GM21529 (cell line): ENCODE measurements at regions not wholly inside any gene's neighbourhood (a gene's known extent, or its start where the extent isn't known, plus 50 kb on each side); places are given as distances from the start of the nearest gene placed in this dataset.
"Not testable (repeated sequence)": the region's sequence is repeated elsewhere in the genome, so short reads cannot be mapped to it uniquely, and the experiment has no call there.

Experiments
- ATAC-seq: cut with Tn5 transposase; IDR thresholded peaks from one replicate; pipeline ENCODE4 v1.9.1; 2021; ENCODE audit not compliant: unreplicated experiment

DNA sequence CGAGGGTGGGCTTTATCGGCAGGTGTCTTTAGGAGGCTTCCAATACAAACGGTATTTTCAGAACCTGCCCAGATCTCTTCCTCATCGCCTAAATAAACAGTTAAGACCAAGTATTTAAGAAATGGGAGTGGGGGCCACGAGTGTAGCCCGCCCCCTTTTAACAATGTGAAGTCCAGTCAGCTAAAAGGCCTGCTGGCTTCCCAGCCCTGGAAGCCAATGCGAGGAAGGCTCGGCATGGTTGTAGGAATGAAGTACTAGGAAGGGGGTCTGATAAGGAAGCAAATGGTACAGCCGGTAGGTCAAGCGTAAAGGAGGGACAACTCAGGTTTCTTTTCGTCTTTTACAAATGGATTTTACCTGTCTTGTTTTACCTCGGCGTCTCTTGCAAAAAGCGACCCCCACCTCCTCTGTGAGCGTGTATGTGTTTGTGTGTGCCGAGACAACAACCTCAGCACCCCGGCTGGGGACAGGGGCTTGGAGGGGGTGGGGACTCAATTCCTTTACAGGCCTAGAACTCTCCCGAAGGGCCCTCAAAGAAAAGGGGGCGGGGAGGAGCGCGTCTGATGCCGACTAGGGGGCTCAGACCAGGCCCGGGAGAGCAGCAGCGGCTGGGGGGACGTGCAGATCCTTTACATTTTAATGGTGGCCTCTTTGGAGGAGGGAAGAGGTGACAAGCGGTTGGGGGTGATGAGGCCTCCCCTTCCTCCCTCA is 147.6 kb downstream of the GPR85 start:
- no peak for ATAC-seq

- no peak for ATAC-seq
Measured at GRCh38 chr7:112937651-112938415, 147.6 kb upstream of the TMEM168 start.

- no peak for ATAC-seq
Measured at GRCh38 chr7:112933598-112933997, 143.4 kb upstream of the TMEM168 start.

GRCh38 chr7:112930787-112931186 is 140.6 kb upstream of the TMEM168 start:
- ATAC-seq = no peak

- no peak for ATAC-seq
Measured at GRCh38 chr7:112929421-112929820, 139.2 kb upstream of the TMEM168 start.

DNA sequence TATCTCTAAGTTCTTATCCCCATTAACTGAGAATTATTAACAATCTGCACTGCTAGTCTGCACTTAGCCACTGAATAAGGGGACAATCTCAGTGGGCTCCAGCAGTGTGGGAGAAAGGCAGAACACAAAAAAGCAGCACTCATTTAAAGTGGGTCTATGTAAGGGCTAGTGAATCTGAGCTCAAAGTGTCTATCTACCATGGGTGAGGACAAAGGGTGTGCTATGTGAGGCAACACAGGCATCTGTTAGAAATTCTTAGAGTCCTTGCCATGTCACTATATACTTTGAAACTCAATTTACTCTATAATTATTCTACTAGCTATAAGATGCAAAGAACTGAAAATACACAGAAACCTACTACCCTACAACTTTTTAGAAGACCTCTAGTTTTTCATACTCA is 135.8 kb upstream of the TMEM168 start:
- ATAC-seq = no peak

DNA sequence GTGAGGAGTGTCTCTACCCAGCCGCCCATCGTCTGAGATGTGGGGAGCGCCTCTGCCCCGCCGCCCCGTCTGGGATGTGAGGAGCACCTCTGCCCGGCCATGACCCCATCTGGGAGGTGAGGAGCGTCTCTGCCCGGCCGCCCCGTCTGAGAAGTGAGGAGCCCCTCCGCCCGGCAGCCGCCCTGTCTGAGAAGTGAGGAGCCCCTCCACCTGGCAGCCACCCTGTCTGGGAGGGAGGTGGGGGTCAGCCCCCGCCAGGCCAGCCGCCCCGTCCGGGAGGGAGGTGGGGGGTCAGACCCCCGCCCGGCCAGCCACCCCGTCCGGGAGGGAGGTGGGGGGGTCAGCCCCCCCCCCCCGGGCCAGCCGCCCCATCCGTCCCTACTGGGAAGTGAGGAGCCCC is 132.4 kb upstream of the TMEM168 start:
- not testable (repeated sequence) for ATAC-seq

- not testable (repeated sequence) for ATAC-seq
Measured at GRCh38 chr7:112916431-112916830, 126.2 kb upstream of the TMEM168 start.

GRCh38 chr7:112908086-112908485 is 117.9 kb upstream of the TMEM168 start:
- ATAC-seq = no peak

GRCh38 chr7:112907658-112908057 is 117.5 kb upstream of the TMEM168 start:
- no peak for ATAC-seq

DNA sequence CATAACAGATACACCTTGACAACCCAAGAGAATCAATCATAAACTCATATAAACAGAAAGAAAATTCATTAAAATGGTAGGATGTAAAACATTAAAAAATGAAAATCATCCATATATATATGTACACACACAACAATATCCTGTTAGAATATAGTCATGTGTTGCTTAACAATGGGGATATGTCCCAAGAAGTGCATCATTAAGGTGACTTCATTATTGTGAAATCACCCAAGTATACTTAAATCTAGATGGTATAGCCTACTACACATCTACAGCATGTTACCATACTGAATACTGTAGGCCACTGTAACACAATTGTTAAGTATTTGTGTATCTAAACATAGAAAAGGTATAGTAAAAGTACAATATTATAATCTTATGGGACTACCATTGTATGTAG is 115.8 kb upstream of the TMEM168 start:
- ATAC-seq = no peak

GRCh38 chr7:112905413-112905812 is 115.2 kb upstream of the TMEM168 start:
- ATAC-seq = no peak

- peak; percentile 92 for ATAC-seq
Measured at GRCh38 chr7:112898432-112899290, 108.5 kb upstream of the TMEM168 start.

DNA sequence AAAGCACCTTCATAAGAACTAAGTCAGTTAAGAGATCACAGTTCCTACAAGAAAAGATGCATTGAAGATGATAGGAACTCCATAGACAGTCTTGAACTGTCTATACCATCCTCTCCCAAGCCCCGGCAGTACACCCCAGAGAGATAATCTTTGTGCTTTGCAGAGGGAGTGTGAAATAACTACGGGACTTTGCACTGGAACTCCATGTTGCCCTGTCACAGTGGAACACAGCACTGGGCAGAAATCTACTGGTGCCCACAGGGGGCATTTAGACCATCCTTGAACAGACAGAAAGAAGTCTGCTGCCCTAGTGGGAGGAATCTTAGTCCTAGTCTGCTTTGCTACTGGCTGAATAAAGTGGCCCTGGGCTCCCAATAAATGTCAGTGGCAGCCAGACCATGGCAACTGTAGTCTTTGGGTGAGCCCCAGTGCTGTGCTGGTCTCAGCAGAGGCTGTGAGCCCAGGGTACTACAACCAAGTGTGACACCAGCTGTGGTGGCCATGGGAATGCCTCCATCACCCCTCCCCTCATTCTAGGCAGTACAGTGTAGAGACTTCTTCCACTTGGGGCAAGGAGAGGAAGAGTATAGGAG is 107.7 kb upstream of the TMEM168 start:
- peak; percentile 10 for ATAC-seq

GRCh38 chr7:112896026-112896601 is 105.9 kb upstream of the TMEM168 start:
- ATAC-seq = no peak

- no peak for ATAC-seq
Measured at GRCh38 chr7:112892263-112892662, 102.1 kb upstream of the TMEM168 start.

- no peak for ATAC-seq
Measured at GRCh38 chr7:112891698-112892097, 101.5 kb upstream of the TMEM168 start.

DNA sequence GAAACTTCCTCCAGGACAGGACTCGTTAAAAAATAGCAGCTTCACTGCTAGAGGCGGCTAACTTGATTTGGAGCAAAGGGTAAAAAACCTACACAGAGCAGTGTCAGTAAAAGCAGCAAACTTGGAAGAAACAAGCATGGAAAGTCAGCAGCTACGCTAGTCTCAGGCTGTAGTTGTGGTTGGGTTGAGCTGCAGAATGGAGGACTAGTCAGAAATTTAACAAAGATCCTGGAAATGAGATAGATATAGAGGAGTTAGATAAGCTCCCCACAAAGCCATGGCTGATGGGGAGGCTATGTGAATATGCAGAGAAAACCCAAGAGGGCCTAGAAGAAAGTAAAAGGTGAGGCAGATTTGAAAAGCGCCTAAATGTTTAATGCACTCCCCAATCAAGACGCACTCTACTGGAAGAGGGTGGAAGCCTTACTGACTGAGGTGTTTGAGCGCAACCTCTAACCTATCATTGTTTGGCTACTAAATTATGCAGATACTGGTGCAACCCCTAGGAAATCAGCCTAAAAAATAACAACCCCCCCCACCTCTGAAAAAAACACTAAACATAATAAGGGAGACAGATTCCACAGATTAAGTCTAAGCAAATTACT is 99.7 kb upstream of the TMEM168 start:
- ATAC-seq = no peak

DNA sequence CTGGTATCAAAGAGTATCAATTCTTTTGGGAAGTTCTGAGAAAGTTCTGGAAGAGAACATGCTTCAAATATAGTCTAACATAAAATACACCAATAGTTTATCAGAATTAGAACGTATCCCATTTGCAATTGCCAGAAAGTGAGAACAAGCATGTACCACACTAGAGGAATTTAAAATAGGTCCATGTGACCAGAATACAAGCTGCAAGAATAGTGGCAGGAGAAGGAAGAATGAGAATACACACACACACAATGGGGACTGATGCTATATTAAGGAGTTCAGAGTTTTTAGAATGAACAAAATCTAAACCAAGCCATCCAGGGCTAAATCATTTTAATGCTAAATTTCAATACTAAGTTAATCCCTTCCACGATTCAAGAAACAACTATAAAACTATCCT is 99.1 kb upstream of the TMEM168 start:
- no peak for ATAC-seq

DNA sequence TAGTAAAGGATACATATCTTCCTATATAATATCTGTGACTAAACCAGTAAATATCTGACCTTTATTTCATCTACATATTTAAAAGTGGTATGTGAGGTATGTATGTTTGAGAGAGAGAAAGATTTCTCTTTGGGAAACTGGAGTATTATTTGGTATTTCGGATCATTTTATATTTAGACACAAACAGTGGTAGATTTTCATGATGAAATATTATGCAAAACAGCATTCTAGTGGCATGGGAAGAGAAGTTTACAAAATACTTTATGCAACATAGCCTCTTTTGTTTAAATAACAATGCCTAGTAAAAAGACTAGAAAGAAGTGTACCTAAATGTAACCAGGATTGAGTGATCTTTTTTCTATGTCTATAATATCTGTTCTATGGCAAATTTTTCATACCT is 98.6 kb upstream of the TMEM168 start:
- ATAC-seq = no peak
